Hepatocyte (in vitro differentiated cells): ENCODE measurements at regions not wholly inside any gene's neighbourhood (a gene's known extent, or its start where the extent isn't known, plus 50 kb on each side); places are given as distances from the start of the nearest gene placed in this dataset.
A peak's percentile ranks its signal among the peaks of the same experiment; 100 is the strongest.

Experiments
- DNase-seq: peaks from one replicate; pipeline ENCODE4 v3.0.0-alpha.2; 2016; ENCODE audit warnings: low spot score
- H2AFZ ChIP-seq: fragments of 200-600 bp; sonication (generic); 2 replicates; pipeline ENCODE4 v1.6.0; 2016; ENCODE audit warnings: antibody characterized with exemption, mild to moderate bottlenecking
- H3K27ac ChIP-seq: fragments of 200-600 bp; sonication (generic); 2 replicates; pipeline ENCODE4 v1.5.1; 2016; ENCODE audit warnings: mild to moderate bottlenecking
- H3K27me3 ChIP-seq: fragments of 200-600 bp; sonication (generic); 2 replicates; pipeline ENCODE4 v1.6.1; 2016
- H3K36me3 ChIP-seq: fragments of 200-600 bp; sonication (generic); replicated peaks from 2 replicates; pipeline ENCODE4 v1.5.1; 2016; ENCODE audit warnings: low read depth; ENCODE audit not compliant: insufficient read depth
- H3K4me1 ChIP-seq: fragments of 200-600 bp; sonication (generic); 2 replicates; pipeline ENCODE4 v1.5.1; 2016; ENCODE audit warnings: mild to moderate bottlenecking, moderate library complexity; ENCODE audit not compliant: insufficient read depth
- H3K4me2 ChIP-seq: fragments of 200-600 bp; sonication (generic); 2 replicates; pipeline ENCODE4 v1.6.0; 2016
- H3K4me3 ChIP-seq: fragments of 200-600 bp; sonication (generic); 2 replicates; pipeline ENCODE4 v1.5.1; 2016; ENCODE audit warnings: mild to moderate bottlenecking
- H3K79me2 ChIP-seq: fragments of 200-600 bp; sonication (generic); 2 replicates; pipeline ENCODE4 v1.6.0; 2017; ENCODE audit warnings: mild to moderate bottlenecking
- H3K9me2 ChIP-seq: fragments of 200-600 bp; sonication (generic); replicated peaks from 2 replicates; pipeline ENCODE4 v1.6.0; 2017; ENCODE audit warnings: mild to moderate bottlenecking; ENCODE audit not compliant: insufficient read depth
- H3K9me3 ChIP-seq: fragments of 200-600 bp; sonication (generic); 2 replicates; pipeline ENCODE4 v1.5.1; 2016; ENCODE audit warnings: low read depth, mild to moderate bottlenecking
- H4K20me1 ChIP-seq: fragments of 200-600 bp; sonication (generic); 2 replicates; pipeline ENCODE4 v1.6.0; 2016; ENCODE audit warnings: mild to moderate bottlenecking; ENCODE audit not compliant: insufficient read depth, poor library complexity, severe bottlenecking
- EZH2 ChIP-seq: fragments of 200-600 bp; sonication (generic); IDR thresholded peaks from 2 replicates; pipeline ENCODE4 v1.6.1; 2016; ENCODE audit warnings: antibody characterized with exemption, mild to moderate bottlenecking, borderline replicate concordance
- EZH2phosphoT487 ChIP-seq: fragments of 200-600 bp; sonication (generic); IDR thresholded peaks from one replicate; pipeline ENCODE4 v1.6.1; 2018; ENCODE audit warnings: antibody characterized with exemption, mild to moderate bottlenecking, low read depth, moderate library complexity; ENCODE audit not compliant: unreplicated experiment, severe bottlenecking
- WGBS: methylation state at CpG from one replicate; pipeline ENCODE4 v1.1.6; 2016; ENCODE audit warnings: low lambda C conversion rate; ENCODE audit errors: missing lambda C conversion rate; 5-methylcytosine and 5-hydroxymethylcytosine counted together
- TF ChIP-seq, protein P1 (sequence below): fragments of 200-600 bp; sonication (generic); IDR thresholded peaks from 2 replicates; pipeline ENCODE4 v1.5.1; 2016; ENCODE audit warnings: antibody characterized with exemption, mild to moderate bottlenecking; ENCODE audit not compliant: poor library complexity

DNA sequence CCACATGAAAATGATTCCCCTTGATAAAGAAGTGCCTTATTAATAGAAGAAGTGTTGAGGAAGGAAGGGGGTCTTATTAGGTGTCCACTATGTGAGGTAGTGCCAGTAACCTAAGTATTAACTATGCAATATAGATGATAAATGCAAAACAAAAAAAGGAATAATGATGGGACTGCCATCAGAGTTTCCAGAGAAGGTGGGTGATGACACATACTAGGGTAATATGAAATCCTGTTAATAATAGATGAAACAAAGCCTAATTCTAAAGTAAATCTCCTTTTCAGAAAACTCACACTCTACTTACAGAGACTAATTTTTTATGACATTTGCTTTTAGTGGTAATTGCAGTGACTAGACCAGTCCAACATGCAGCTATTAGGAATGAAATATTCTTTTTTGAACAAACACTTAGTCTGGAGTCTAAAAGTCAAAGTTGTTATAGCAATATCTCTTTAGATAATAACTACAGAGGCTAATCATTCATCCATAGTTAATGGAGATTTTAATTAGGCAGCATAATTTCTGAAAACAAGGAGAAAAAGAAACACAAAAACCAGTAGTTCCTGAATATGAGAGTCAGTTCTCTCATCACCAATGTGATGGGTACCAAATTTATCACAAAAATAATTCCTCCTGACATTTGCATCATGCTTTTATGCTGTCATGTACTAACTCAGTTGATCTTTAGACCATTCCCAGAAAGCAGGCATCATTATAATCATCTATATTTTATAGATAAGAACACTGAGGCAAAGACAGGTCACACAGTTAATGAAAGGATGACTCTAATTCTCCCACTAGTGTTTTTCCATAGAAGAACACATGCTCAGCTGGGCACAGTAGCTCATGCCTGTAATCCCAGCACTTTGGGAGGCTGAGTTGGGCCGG, 208.8 kb upstream of the ARG1 start:
- WGBS = 95% methylated on average over 1 of the region's 1 CpG
- H3K79me2 ChIP-seq = no peaks in the 10 kb centered on the region
- no peaks in the 10 kb centered on the region for H3K9me2 ChIP-seq
- no peak overlapping the region for H2AFZ ChIP-seq
- peak overlapping the region; percentile 60 for H3K27ac ChIP-seq
- DNase-seq = no peak
- H3K4me3 ChIP-seq = no peak overlapping the region
- no peaks in the 10 kb centered on the region for H3K27me3 ChIP-seq
- no peaks in the 10 kb centered on the region for H4K20me1 ChIP-seq
- H3K4me2 ChIP-seq = no peak overlapping the region
- TF ChIP-seq EZH2phosphoT487 (no peak), EZH2 (no peak)
- TF ChIP-seq, protein P1, sequence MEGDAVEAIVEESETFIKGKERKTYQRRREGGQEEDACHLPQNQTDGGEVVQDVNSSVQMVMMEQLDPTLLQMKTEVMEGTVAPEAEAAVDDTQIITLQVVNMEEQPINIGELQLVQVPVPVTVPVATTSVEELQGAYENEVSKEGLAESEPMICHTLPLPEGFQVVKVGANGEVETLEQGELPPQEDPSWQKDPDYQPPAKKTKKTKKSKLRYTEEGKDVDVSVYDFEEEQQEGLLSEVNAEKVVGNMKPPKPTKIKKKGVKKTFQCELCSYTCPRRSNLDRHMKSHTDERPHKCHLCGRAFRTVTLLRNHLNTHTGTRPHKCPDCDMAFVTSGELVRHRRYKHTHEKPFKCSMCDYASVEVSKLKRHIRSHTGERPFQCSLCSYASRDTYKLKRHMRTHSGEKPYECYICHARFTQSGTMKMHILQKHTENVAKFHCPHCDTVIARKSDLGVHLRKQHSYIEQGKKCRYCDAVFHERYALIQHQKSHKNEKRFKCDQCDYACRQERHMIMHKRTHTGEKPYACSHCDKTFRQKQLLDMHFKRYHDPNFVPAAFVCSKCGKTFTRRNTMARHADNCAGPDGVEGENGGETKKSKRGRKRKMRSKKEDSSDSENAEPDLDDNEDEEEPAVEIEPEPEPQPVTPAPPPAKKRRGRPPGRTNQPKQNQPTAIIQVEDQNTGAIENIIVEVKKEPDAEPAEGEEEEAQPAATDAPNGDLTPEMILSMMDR = no peak
- H3K9me3 ChIP-seq = no peaks in the 10 kb centered on the region
- H3K4me1 ChIP-seq = peaks cover 30% of the 10 kb centered on the region
- no peaks in the 10 kb centered on the region for H3K36me3 ChIP-seq

DNA sequence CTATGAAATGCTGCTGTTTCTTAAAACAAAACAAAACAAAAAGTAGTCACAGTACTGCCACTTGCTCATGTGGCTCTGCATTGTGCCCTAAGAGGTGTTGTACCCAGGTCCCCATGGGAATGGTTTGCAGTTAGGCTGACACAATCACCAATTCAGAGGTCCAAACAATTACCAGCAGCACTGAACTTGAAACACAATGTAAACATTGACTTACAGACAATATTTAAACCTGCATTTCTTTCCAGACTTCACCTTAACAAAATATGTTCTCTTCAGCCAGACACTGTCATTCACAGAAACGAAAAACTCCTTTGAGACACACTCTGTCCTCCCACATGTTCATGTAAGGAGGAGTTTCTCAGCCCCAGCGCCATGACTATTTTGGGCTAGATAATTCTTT, 206.8 kb upstream of the ARG1 start:
- DNase-seq = no peak
- H3K79me2 ChIP-seq = no peaks in the 10 kb centered on the region

DNA sequence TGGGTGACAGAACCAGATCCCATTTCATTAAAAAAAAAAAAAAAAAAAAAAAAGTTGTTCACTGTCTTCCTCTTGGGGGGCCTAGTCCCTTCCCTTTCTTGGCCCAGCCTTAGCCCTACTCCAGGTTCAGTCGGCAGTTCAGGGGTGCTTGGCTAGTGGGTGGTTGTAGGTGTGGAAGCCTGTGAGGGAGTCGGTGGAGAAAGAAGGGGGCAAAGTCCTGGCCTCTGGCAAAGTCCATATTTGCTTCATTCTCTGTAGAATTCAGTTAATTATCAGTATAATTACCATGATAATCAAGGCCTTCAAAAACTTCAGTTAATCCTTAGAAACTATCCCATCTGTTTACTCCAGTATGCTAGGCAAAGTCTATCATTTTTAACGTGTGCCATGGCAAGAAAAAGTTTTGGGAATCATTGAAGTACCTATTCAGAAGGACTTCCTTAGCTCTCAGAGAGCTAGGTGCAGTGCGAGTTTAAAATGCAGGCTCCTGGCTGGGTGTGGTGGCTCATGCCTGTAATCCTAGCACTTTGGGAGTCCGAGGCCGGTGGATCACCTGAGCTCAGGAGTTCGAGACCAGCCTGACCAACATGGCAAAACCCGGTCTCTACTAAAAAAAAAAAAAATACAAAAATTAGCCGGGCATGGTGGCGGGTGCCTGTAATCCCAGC, 205.7 kb upstream of the ARG1 start:
- Histone ChIP-seq H3K4me2 (no peak overlapping the region), H4K20me1 (no peaks in the 10 kb centered on the region), H3K4me3 (no peak overlapping the region), H2AFZ (no peak overlapping the region), H3K36me3 (no peaks in the 10 kb centered on the region), H3K79me2 (no peaks in the 10 kb centered on the region), H3K9me3 (no peaks in the 10 kb centered on the region), H3K4me1 (peaks cover 30% of the 10 kb centered on the region), H3K27me3 (no peaks in the 10 kb centered on the region), H3K9me2 (no peaks in the 10 kb centered on the region), H3K27ac (peak overlapping the region; percentile 70)
- 80% methylated on average over 10 of the region's 10 CpGs for WGBS
- peak; percentile 58 for DNase-seq
- no peak for TF ChIP-seq EZH2phosphoT487
- no peak for TF ChIP-seq EZH2
- TF ChIP-seq, protein P1 = no peak

More for the DNA sequence above, 206.8 kb upstream of the ARG1 start:
- TF ChIP-seq EZH2phosphoT487 (no peak), EZH2 (no peak)
- TF ChIP-seq, protein P1 = no peak
- H3K4me2 ChIP-seq = peak overlapping the region; percentile 30
- no peak overlapping the region for H2AFZ ChIP-seq
- WGBS = 64% methylated on average over 2 of the region's 2 CpGs
- no peaks in the 10 kb centered on the region for H4K20me1 ChIP-seq
- no peaks in the 10 kb centered on the region for H3K9me3 ChIP-seq
- no peaks in the 10 kb centered on the region for H3K36me3 ChIP-seq
- H3K9me2 ChIP-seq = no peaks in the 10 kb centered on the region
- H3K4me1 ChIP-seq = peaks cover 30% of the 10 kb centered on the region
- H3K4me3 ChIP-seq = no peak overlapping the region
- H3K27ac ChIP-seq = peak overlapping the region; percentile 70
- no peaks in the 10 kb centered on the region for H3K27me3 ChIP-seq
